GM13977 (cell line): ENCODE measurements at regions not wholly inside any gene's neighbourhood (a gene's known extent, or its start where the extent isn't known, plus 50 kb on each side); places are given as distances from the start of the nearest gene placed in this dataset.

Experiments
- DNase-seq: peaks from one replicate; pipeline ENCODE4 v3.0.0; 2012; ENCODE audit warnings: low spot score
- in situ Hi-C: fragments of 300-500 bp; cut with MboI; formaldehyde crosslinking; loops from one replicate; pipeline ENCODE4 v1.12.0; 2022; ENCODE audit warnings: low sequenced_read_pairs, low pct_unique_long_range_greater_than_20kb, mixed read lengths, inconsistent platforms; ENCODE audit not compliant: unreplicated experiment
- TF ChIP-seq, protein P1 (sequence below): IDR thresholded peaks from 2 replicates; pipeline ENCODE4 v1.5.1; 2012; ENCODE audit warnings: mild to moderate bottlenecking, control low read depth; ENCODE audit not compliant: insufficient read depth; ENCODE audit errors: extremely low read depth, missing control alignments

DNA sequence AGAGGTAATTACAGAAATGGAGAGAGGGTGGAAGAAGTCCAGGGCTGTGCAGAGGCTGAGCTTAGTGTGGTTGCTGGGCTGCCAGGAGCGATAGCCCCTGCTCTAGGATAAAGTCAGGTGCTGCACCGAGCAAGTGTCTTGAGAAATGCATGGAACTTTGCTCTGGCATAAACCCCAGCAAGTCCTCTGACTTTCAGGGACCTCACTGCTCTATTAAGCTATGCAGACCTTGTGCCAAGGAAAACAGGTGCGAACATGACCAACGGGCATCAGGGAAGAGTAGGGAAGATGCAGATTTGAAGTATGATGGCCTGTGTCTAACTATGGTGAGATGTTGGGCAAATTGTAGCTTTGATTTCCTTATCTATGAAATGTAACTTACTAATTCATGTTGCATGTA, 416.8 kb downstream of the NR2F2 start:
- DNase-seq, result no peak
- in situ Hi-C loops, result no loop called here
- TF ChIP-seq, protein P1, sequence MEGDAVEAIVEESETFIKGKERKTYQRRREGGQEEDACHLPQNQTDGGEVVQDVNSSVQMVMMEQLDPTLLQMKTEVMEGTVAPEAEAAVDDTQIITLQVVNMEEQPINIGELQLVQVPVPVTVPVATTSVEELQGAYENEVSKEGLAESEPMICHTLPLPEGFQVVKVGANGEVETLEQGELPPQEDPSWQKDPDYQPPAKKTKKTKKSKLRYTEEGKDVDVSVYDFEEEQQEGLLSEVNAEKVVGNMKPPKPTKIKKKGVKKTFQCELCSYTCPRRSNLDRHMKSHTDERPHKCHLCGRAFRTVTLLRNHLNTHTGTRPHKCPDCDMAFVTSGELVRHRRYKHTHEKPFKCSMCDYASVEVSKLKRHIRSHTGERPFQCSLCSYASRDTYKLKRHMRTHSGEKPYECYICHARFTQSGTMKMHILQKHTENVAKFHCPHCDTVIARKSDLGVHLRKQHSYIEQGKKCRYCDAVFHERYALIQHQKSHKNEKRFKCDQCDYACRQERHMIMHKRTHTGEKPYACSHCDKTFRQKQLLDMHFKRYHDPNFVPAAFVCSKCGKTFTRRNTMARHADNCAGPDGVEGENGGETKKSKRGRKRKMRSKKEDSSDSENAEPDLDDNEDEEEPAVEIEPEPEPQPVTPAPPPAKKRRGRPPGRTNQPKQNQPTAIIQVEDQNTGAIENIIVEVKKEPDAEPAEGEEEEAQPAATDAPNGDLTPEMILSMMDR, result no peak

DNA sequence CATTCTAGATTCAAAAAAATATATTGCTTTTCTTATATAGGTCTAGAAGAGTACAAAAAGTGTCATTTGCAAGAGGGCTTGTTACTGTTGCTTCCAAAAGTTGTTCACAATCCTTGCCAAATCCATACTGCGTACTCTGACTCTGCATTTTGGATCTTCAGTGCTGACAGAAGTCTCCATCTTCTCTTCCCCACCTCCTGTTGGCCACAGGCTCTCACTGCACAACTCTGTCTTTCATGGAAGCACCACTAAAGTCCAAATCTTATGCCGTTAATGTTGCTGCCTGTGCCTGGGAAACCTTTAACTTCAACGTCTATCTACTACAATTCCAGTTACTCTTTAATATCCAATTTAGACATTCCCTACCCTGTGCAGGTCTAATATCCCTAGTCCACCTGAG, 419.9 kb downstream of the NR2F2 start:
- DNase-seq, result no peak
- in situ Hi-C loops, result no loop called here
- TF ChIP-seq, protein P1, result no peak

DNA sequence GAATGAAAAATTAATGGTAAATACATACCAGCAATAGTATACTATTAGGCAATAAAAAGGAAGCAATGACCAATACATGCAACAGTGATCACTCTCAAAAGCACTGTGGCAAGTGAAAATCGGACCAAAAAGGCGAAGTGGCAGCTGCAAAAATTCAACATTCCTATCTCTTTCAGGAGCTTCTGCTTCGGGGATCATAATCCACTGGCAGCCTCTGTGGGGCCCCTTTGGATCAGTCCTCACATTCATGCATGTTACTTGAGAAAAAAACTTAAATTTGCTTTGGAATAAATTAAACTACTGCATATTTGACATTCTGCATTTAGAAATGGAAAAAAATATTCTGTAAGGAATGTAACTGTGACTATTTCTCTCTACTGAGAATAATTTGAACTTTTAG, 425.6 kb downstream of the NR2F2 start:
- in situ Hi-C loops, result no loop called here
- DNase-seq, result no peak
- TF ChIP-seq, protein P1, result no peak

DNA sequence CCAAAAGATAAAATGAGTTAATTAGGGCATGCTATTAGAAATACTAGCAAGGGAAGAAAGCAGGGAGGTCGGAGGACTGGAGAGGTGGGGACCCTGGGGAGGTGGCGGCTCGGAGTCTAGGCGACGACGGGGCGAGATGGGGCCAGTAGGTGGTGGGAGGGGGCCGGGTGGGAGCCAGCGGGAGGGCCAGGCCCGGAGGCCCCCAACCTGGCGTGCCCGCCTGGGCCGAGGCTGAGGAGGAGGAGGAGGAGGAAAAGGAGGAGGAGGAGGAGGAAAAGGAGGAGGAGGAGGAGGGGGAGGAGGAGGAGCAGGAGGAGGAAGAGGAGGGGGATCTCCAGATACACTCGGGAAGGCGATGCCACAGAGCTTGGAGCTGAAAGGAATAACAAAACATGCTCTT, 426.2 kb downstream of the NR2F2 start:
- DNase-seq, result no peak
- in situ Hi-C loops, result no loop called here
- TF ChIP-seq, protein P1, result no peak

DNA sequence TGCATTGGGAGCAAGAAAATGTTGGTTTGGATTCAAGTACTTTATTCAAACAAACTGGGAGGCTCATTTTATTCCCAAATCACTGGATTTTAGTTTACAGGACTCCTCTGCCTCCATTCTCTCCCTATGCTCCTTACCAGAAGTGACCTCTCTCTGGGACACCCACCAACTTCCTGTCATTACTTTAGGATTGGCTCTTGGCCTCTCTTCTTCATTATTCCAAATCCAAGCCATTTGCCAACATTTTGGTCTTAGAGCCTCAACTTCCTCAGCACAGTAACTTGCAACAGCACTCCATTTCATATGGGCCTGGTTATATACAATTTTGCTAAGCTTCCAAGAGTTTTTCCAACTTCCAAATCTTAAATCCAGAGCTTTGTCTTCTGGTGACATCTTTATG, 432.1 kb downstream of the NR2F2 start:
- in situ Hi-C loops, result no loop called here
- TF ChIP-seq, protein P1, result no peak
- DNase-seq, result no peak

DNA sequence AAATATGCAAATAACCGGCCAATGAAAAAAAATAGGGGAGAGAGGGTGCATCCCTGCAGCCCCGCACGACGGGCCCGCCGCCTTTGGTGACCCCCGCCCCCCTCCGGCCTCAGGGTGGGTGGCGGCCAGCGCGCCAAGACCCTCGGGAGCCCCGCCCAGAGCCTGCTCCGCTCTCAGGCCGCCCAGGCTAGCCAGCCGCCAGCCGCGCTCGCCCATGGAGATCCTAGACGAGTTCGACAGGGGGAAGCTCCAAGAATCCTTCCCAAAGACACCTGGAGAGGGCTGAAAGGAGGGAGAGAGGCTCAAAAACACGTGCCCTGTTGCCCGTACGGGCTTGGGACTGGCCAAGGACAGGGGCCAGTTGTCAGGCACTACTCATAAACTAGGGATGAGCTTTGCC, 434.0 kb downstream of the NR2F2 start:
- DNase-seq, result no peak
- in situ Hi-C loops, result no loop called here
- TF ChIP-seq, protein P1, result no peak

DNA sequence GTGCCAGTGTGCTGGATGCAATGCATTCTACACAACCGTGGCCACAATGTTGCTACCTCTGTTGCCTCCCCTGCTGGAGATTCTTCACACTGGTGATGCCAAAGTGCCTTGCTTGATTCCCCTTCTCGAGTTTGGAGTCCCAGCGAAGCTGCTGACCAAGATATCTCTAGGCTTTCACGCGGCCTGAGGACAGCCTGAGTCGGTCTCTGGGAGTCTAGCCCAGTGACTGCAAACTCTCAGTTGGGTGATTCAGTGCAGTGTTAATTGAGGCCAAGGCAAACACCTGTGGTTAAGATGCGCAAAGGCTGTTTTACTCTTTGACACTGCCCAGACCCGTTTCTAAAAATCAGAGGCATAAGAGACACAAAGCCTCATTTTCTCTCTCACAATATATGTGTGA, 434.4 kb downstream of the NR2F2 start:
- in situ Hi-C loops, result no loop called here
- TF ChIP-seq, protein P1, result no peak
- DNase-seq, result no peak
